Chondrocyte (in vitro differentiated cells): ENCODE measurements at regions not wholly inside any gene's neighbourhood (a gene's known extent, or its start where the extent isn't known, plus 50 kb on each side); places are given as distances from the start of the nearest gene placed in this dataset.

Source experiments
- DNase-seq: peaks from one replicate; pipeline ENCODE4 v3.0.0; 2021; ENCODE audit warnings: mixed read lengths, low spot score
- H3K27ac Mint-ChIP-seq: one replicate; pipeline ENCODE4 v1.8.0; 2021; ENCODE audit warnings: mild to moderate bottlenecking, moderate library complexity, mixed read lengths; ENCODE audit not compliant: unreplicated experiment
- H3K27me3 Mint-ChIP-seq: 2 replicates; pipeline ENCODE4 v1.8.0; 2021; ENCODE audit warnings: low read depth, mixed read lengths
- H3K36me3 Mint-ChIP-seq: 2 replicates; pipeline ENCODE4 v1.8.0; 2021; ENCODE audit warnings: low read depth, mixed read lengths
- H3K4me1 Mint-ChIP-seq: 2 replicates; pipeline ENCODE4 v1.8.0; 2021; ENCODE audit warnings: low read depth, mild to moderate bottlenecking, mixed read lengths
- H3K4me3 Mint-ChIP-seq: one replicate; pipeline ENCODE4 v1.8.0; 2021; ENCODE audit warnings: mild to moderate bottlenecking, moderate library complexity, mixed read lengths; ENCODE audit not compliant: unreplicated experiment
- H3K9me3 Mint-ChIP-seq: 2 replicates; pipeline ENCODE4 v1.8.0; 2021; ENCODE audit warnings: low read depth, mixed read lengths
- CTCF ChIP-seq: fragments of 200-600 bp; sonication (generic); IDR thresholded peaks from 2 replicates; pipeline ENCODE4 v1.5.0; 2021; ENCODE audit warnings: antibody characterized with exemption, mild to moderate bottlenecking, moderate library complexity

GRCh38 chr2:234548695-234549420 lies 52.0 kb upstream of the ARL4C start:
- Mint-ChIP-seq H3K4me3 (no peak overlapping the region), H3K9me3 (no peaks in the 10 kb centered on the region), H3K27ac (no peak overlapping the region), H3K36me3 (no peaks in the 10 kb centered on the region), H3K4me1 (peaks cover 26% of the 10 kb centered on the region), H3K27me3 (peaks cover 7% of the 10 kb centered on the region)
- no peak for DNase-seq
- no peak for TF ChIP-seq CTCF

GRCh38 chr2:234546770-234547169 lies 49.9 kb upstream of the ARL4C start:
- H3K36me3 Mint-ChIP-seq = no peaks in the 10 kb centered on the region
- no peaks in the 10 kb centered on the region for H3K9me3 Mint-ChIP-seq
- no peak for DNase-seq
- no peak for TF ChIP-seq CTCF
- H3K27ac Mint-ChIP-seq = no peak overlapping the region
- peaks cover 7% of the 10 kb centered on the region for H3K27me3 Mint-ChIP-seq
- H3K4me3 Mint-ChIP-seq = no peak overlapping the region
- H3K4me1 Mint-ChIP-seq = peaks cover 26% of the 10 kb centered on the region
